ENCODE measurements at regions not wholly inside any gene's neighbourhood (a gene's known extent, or its start where the extent isn't known, plus 50 kb on each side); places are given as distances from the start of the nearest gene placed in this dataset.
"Not testable (repeated sequence)": the region's sequence is repeated elsewhere in the genome, so short reads cannot be mapped to it uniquely, and the experiment has no call there.

DNA sequence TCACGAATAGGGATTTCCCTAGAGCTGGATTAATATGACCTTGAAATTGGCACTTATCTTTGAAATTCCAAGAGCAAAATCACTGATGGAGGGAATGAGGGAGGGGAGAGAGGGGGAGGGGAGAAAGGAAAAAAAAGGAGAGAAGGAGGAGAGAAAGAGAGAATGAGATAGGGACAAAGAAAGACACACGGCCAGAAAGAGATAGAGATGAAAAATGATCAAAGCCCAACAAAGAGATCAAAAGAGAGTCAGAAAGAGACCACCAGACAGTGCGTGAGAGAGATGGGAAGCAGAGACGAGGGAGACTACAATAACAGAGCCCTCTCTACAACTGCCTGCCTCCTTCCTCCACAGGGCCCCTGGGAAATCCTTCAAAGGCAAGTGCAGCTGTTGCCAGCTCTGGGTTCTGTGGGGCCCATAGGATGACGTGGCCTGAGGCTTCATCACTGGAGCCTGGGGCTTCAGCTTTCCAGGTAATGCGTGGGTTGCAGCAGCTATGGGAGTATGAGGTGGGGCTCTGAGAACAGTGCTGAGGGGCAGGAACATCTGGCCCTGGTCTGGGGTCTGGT, 58.3 kb upstream of the SHB start:
- no peak for DNase-seq (ENCODE audit: low read depth, low spot score)

DNA sequence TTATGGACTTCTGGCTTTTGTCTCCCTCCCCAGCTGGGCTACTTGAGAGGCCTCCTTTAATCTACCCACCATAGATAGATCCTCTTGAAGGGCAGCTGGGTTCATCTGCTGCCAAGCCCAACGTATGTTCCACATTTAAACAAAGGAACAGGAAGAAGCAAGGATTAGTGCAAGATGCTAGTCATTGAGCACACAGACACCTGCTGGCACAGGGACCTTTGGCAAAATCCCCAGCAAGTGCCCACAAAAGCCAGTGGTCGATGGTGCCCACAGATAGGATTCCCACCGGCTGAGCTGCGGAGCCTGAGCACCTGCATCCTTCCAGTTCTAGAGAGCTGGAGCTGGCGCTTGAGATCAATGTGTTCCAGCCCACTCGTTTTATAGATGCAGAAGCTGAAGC, 57.7 kb upstream of the SHB start:
- no peak for DNase-seq (ENCODE audit: low read depth, low spot score)

DNA sequence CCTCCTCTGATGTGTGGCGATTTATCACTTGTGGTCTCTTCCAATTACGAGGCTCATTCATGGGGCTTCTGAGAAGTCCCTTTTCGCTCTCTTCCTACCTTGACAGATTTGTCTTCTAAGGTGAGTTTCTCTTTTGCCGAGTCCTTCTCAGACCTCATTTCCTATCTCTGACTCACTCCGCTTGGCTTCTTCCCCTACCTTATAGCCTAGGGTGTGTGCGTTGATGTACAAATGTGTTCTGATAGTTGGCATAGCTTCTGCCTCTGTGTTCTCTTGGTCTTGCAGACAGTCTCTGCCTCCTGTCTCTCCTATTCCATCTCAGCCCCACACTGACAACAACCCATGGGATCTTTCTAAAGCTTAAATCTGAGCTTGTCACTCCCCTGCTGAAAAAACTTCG, 56.9 kb upstream of the SHB start:
- DNase-seq (ENCODE audit: low read depth, low spot score), result no peak

DNA sequence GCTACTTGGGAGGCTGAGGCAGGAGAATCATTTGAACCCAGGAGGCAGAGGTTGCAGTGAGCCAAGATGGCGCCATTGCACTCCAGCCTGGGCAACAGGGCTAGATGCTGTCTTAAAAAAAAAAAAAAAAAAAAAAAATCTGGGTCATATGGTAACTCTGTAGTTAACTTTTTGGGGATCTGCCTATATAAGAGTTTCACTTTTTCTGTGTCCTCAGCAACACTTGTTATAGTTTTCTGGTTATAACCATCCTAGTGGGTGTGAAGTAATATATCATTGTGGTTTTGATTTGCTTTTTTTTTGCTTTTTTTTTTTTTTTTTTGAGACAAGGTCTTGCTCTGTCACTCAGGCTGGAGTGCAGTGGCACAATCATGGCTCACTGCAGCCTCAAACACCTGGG, 54.3 kb upstream of the SHB start:
- DNase-seq (ENCODE audit: low read depth, low spot score), result not testable (repeated sequence)

DNA sequence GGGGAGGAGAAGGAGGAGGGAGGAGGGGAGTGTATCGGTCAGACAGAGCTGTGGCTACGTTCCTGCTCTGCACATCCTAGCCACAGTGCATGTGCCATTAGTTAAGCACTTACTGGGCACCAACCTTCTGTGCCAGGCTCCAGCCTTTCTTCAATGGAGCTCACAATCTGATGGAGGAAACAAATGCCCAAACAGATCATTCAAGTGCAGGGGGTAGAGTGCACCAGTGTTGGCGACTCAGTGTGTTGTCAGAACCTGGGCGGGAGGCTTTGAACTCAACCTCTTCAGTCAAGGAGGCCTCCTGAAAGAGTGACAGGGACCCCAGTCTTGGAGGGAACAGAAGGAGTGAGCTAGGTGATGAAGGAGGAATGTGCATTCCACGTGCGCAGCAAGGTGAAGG, 51.9 kb upstream of the SHB start:
- DNase-seq (ENCODE audit: low read depth, low spot score), result no peak

DNA sequence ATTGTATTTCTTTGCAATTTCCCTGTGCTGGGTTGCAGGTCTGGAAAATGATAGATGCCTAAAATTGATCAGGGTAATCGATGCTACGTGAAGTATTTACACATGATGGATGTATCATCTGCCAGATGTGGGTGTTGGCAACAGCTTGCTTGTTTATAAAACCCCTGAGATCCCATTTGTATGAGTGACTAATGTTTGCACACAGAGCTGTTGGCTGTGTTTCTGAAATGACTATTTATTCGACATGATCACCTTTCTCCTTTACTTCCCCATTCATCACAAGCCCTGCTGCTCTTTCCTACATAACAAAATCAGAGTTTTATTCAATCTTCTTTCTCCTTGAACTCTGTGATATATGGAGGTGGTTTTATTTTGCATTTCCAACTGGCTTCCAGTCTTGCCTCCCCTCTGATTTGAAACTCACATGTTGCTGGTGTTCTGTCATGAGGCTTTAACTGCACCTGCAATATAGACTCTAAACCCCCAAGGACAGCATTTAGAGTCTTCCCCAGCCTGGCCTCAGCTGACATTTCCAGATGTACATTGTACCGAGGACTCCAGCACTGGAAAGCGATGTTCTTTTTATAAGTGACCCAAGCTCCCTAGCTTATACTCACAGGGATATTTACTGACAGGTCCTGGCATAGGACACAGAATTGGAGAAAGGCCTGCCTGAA, 50.7 kb upstream of the SHB start:
- DNase-seq (ENCODE audit: low read depth, low spot score), result no peak

DNA sequence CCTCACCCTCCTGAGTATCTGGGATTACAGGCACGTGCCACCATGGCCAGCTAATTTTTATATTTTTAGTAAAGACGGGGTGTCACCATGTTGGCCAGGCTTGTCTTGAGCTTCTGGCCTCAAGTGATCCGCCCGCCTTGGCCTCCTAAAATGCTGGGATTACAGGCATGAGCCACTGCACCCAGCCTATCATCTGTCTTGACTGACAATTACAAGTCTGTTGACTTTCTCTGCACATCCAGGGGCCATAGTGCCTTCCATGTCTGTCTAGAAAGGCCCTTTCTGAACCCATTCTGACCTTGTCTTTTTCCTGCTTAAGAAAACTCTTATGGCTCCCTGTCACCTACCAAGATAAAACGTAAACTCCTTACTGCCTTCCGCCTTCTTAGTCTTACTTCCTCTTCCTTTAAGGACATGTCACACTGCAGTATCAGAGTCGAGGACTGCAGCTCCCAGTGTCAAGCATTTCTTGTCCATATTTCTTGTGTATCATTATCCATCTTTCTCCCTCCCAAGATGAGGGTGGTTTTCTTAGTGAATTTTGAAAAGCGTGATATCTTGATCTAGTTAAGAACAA, 49.9 kb upstream of the SHB start:
- DNase-seq (ENCODE audit: low read depth, low spot score), result no peak

Data from ELF-1 (cell line).